ENCODE measurements at regions not wholly inside any gene's neighbourhood (a gene's known extent, or its start where the extent isn't known, plus 50 kb on each side); places are given as distances from the start of the nearest gene placed in this dataset.

DNA sequence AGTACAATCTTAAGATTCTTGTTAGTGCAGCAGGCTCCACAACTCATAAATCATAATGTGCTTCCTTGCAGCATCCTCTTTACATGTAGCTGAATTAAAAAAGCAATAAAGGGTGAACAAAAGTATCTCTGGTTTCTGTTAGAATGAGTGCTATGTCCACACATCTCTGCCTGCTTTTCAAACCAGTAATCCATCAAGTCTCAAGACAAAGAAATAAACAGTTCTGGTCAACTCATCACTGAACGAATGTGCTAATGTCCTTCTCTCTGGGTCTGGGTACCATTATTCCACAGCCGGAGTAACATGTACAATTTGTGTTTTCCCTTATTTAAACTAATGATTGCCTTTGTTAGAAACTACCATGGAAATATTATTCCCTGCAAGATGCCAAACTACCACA is 273.0 kb upstream of the USP15 start:
- TF ChIP-seq ZNF747 (tag by site-specific recombination; IDR thresholded peaks at IDR 0.05) = no peak
- TF ChIP-seq, protein P1, sequence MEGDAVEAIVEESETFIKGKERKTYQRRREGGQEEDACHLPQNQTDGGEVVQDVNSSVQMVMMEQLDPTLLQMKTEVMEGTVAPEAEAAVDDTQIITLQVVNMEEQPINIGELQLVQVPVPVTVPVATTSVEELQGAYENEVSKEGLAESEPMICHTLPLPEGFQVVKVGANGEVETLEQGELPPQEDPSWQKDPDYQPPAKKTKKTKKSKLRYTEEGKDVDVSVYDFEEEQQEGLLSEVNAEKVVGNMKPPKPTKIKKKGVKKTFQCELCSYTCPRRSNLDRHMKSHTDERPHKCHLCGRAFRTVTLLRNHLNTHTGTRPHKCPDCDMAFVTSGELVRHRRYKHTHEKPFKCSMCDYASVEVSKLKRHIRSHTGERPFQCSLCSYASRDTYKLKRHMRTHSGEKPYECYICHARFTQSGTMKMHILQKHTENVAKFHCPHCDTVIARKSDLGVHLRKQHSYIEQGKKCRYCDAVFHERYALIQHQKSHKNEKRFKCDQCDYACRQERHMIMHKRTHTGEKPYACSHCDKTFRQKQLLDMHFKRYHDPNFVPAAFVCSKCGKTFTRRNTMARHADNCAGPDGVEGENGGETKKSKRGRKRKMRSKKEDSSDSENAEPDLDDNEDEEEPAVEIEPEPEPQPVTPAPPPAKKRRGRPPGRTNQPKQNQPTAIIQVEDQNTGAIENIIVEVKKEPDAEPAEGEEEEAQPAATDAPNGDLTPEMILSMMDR (tag by site-specific recombination; IDR thresholded peaks at IDR 0.05) = no peak
- TF ChIP-seq, protein P2, sequence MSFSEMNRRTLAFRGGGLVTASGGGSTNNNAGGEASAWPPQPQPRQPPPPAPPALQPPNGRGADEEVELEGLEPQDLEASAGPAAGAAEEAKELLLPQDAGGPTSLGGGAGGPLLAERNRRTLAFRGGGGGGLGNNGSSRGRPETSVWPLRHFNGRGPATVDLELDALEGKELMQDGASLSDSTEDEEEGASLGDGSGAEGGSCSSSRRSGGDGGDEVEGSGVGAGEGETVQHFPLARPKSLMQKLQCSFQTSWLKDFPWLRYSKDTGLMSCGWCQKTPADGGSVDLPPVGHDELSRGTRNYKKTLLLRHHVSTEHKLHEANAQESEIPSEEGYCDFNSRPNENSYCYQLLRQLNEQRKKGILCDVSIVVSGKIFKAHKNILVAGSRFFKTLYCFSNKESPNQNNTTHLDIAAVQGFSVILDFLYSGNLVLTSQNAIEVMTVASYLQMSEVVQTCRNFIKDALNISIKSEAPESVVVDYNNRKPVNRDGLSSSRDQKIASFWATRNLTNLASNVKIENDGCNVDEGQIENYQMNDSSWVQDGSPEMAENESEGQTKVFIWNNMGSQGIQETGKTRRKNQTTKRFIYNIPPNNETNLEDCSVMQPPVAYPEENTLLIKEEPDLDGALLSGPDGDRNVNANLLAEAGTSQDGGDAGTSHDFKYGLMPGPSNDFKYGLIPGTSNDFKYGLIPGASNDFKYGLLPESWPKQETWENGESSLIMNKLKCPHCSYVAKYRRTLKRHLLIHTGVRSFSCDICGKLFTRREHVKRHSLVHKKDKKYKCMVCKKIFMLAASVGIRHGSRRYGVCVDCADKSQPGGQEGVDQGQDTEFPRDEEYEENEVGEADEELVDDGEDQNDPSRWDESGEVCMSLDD (tag by site-specific recombination; IDR thresholded peaks at IDR 0.05) = no peak
- TF ChIP-seq, protein P3, sequence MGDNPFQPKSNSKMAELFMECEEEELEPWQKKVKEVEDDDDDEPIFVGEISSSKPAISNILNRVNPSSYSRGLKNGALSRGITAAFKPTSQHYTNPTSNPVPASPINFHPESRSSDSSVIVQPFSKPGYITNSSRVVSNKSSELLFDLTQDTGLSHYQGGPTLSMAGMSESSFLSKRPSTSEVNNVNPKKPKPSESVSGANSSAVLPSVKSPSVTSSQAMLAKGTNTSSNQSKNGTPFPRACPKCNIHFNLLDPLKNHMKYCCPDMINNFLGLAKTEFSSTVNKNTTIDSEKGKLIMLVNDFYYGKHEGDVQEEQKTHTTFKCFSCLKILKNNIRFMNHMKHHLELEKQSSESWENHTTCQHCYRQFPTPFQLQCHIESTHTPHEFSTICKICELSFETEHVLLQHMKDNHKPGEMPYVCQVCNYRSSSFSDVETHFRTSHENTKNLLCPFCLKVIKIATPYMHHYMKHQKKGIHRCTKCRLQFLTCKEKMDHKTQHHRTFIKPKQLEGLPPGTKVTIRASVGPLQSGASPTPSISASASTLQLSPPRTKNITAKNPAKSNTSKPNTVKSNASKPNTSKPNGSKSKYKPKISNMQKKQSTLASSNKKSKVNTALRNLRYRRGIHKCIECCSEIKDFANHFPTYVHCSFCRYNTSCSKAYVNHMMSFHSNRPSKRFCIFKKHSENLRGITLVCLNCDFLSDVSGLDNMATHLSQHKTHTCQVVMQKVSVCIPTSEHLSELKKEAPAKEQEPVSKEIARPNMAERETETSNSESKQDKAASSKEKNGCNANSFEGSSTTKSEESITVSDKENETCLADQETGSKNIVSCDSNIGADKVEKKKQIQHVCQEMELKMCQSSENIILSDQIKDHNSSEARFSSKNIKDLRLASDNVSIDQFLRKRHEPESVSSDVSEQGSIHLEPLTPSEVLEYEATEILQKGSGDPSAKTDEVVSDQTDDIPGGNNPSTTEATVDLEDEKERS (tag by site-specific recombination; IDR thresholded peaks at IDR 0.05) = no peak
- TF ChIP-seq, protein P4, sequence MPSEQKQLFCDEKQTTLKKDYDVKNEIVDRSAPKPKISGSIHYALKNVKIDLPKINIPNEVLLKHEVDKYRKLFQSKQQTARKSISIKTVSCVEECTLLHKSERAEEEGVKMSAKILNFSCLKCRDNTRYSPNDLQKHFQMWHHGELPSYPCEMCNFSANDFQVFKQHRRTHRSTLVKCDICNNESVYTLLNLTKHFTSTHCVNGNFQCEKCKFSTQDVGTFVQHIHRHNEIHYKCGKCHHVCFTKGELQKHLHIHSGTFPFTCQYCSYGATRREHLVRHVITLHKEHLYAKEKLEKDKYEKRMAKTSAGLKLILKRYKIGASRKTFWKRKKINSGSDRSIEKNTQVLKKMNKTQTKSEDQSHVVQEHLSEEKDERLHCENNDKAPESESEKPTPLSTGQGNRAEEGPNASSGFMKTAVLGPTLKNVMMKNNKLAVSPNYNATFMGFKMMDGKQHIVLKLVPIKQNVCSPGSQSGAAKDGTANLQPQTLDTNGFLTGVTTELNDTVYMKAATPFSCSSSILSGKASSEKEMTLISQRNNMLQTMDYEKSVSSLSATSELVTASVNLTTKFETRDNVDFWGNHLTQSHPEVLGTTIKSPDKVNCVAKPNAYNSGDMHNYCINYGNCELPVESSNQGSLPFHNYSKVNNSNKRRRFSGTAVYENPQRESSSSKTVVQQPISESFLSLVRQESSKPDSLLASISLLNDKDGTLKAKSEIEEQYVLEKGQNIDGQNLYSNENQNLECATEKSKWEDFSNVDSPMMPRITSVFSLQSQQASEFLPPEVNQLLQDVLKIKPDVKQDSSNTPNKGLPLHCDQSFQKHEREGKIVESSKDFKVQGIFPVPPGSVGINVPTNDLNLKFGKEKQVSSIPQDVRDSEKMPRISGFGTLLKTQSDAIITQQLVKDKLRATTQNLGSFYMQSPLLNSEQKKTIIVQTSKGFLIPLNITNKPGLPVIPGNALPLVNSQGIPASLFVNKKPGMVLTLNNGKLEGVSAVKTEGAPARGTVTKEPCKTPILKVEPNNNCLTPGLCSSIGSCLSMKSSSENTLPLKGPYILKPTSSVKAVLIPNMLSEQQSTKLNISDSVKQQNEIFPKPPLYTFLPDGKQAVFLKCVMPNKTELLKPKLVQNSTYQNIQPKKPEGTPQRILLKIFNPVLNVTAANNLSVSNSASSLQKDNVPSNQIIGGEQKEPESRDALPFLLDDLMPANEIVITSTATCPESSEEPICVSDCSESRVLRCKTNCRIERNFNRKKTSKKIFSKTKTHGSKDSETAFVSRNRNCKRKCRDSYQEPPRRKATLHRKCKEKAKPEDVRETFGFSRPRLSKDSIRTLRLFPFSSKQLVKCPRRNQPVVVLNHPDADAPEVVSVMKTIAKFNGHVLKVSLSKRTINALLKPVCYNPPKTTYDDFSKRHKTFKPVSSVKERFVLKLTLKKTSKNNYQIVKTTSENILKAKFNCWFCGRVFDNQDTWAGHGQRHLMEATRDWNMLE (tag by site-specific recombination; conservative IDR thresholded peaks at IDR 0.05; ENCODE audit: low read depth) = no peak

All from HEK293 (cell line).